Transverse colon (tissue), 4 donors: ENCODE measurements at regions not wholly inside any gene's neighbourhood (a gene's known extent, or its start where the extent isn't known, plus 50 kb on each side); places are given as distances from the start of the nearest gene placed in this dataset.

Source experiments
- DNase-seq: peaks from one replicate; pipeline ENCODE4 v3.0.0-alpha.2; 2019
- H3K27ac ChIP-seq, 4 donors: fragments of 200-600 bp; sonication (generic); 2 replicates each; pipeline ENCODE4 v1.5.1; 2016 to 2018; ENCODE audit warnings: inconsistent platforms in 4 of 4
- H3K27me3 ChIP-seq: fragments of 200-600 bp; sonication (generic); 2 replicates; pipeline ENCODE4 v1.5.1; 2017; ENCODE audit warnings: inconsistent platforms
- H3K36me3 ChIP-seq, 4 donors: fragments of 200-600 bp; sonication (generic); 2 replicates each; pipeline ENCODE4 v1.5.1; 2017 to 2019; ENCODE audit warnings: inconsistent platforms in 4 of 4
- H3K4me1 ChIP-seq, 4 donors: fragments of 200-600 bp; sonication (generic); 2 replicates each; pipeline ENCODE4 v1.5.1; 2017 to 2020; ENCODE audit warnings: inconsistent platforms in 4 of 4
- H3K4me3 ChIP-seq, 4 donors: fragments of 200-600 bp; sonication (generic); 1 replicate in 1 of 4; 2 replicates in 3 of 4; pipeline versions ENCODE4 v1.5.1 to v1.6.1; 2017 to 2019; ENCODE audit warnings: inconsistent platforms in 4 of 4
- H3K9me3 ChIP-seq, 2 donors: fragments of 200-600 bp; sonication (generic); 2 replicates each; pipeline ENCODE4 v1.5.1; 2017 to 2019; ENCODE audit warnings: inconsistent platforms in 2 of 2
- CTCF ChIP-seq, 5 experiments: fragments of 200-600 bp in 3 of 5; fragments of 450-650 bp in 2 of 5; sonication (generic) in 3 of 5; IDR thresholded peaks; 1 replicate in 2 of 5; 2 replicates in 3 of 5; pipeline ENCODE4 v1.5.1; 2016 to 2017; ENCODE audit warnings: antibody characterized with exemption in 5 of 5, inconsistent platforms in 3 of 5, mild to moderate bottlenecking in 2 of 5, moderate library complexity in 1 of 5
- EP300 ChIP-seq: sonication (generic); formaldehyde crosslinking; IDR thresholded peaks from one replicate; pipeline ENCODE4 v1.6.1; 2017; ENCODE audit warnings: antibody characterized with exemption, low read depth
- POLR2A ChIP-seq: fragments of 450-650 bp; IDR thresholded peaks from one replicate; pipeline ENCODE4 v1.6.1; 2016; ENCODE audit warnings: antibody characterized with exemption, mild to moderate bottlenecking, moderate library complexity
- POLR2AphosphoS5 ChIP-seq, 3 donors: sonication (generic); formaldehyde crosslinking; IDR thresholded peaks; one replicate each; pipeline ENCODE4 v1.6.1; 2016; ENCODE audit warnings: antibody characterized with exemption in 3 of 3
- WGBS, 2 donors: methylation state at CpG; one replicate each; pipeline ENCODE4 v1.1.5; 2018; ENCODE audit warnings: low coverage in 1 of 2; 5-methylcytosine and 5-hydroxymethylcytosine counted together
- in situ Hi-C, 4 donors: fragments of 200-750 bp; cut with MboI; loops; one replicate each; pipeline versions ENCODE4 v1.15.0 to v1.15.1; 2017; ENCODE audit warnings: low sequenced_read_pairs in 3 of 4, low pct_ligation_motif_present in 1 of 4, low pct_unique_long_range_greater_than_20kb in 1 of 4
- intact Hi-C: fragments of 100-400 bp; cut with DNase I; formaldehyde crosslinking; loops from one replicate; pipeline ENCODE4 v1.15.1; 2023; ENCODE audit warnings: low total_unique reads

- Histone ChIP-seq H3K27ac (no peak overlapping the region), H3K27me3 (no peaks in the 10 kb centered on the region), H3K9me3 (no peaks in the 10 kb centered on the region), H3K4me1 (no peaks in the 10 kb centered on the region), H3K36me3 (no peaks in the 10 kb centered on the region), H3K4me3 (no peak overlapping the region)
- intact Hi-C loops (no loop called here), in situ Hi-C loops (no loop called here)
- TF ChIP-seq CTCF (IDR thresholded peaks at IDR 0.05) (no peak), EP300 (no peak), POLR2A (no peak), POLR2AphosphoS5 (IDR thresholded peaks at IDR 0.05) (no peak)
- WGBS, 2 donors = 59 to 61% methylated on average over 6 to 9 of the region's 9 CpGs
- DNase-seq = no peak
Observed at GRCh38 chr10:29012926-29013554, 275.8 kb upstream of the LYZL1 start.

- H3K27ac ChIP-seq = no peak overlapping the region
- no peaks in the 10 kb centered on the region for H3K4me1 ChIP-seq
- no peaks in the 10 kb centered on the region for H3K9me3 ChIP-seq
- no peaks in the 10 kb centered on the region for H3K27me3 ChIP-seq
- H3K4me3 ChIP-seq = no peak overlapping the region
- no peaks in the 10 kb centered on the region for H3K36me3 ChIP-seq
- 50 to 69% methylated on average over 1 to 3 of the region's 3 CpGs for WGBS, 2 donors
- in situ Hi-C loops (no loop called here), intact Hi-C loops (no loop called here)
- TF ChIP-seq POLR2A = no peak
- TF ChIP-seq EP300 = no peak
- TF ChIP-seq CTCF (IDR thresholded peaks at IDR 0.05) = no peak
- TF ChIP-seq POLR2AphosphoS5 (IDR thresholded peaks at IDR 0.05) = no peak
- DNase-seq = no peak
Observed at GRCh38 chr10:29021591-29021990, 267.3 kb upstream of the LYZL1 start.

- Histone ChIP-seq H3K9me3 (no peaks in the 10 kb centered on the region), H3K4me1 (no peaks in the 10 kb centered on the region), H3K27me3 (no peaks in the 10 kb centered on the region), H3K27ac (no peak overlapping the region), H3K36me3 (no peaks in the 10 kb centered on the region), H3K4me3 (no peak overlapping the region)
- 89 to 93% methylated on average over 6 to 9 of the region's 9 CpGs for WGBS, 2 donors
- intact Hi-C loops (no loop called here), in situ Hi-C loops (no loop called here)
- TF ChIP-seq POLR2A = no peak
- TF ChIP-seq EP300 = no peak
- TF ChIP-seq CTCF (IDR thresholded peaks at IDR 0.05) = no peak
- no peak for TF ChIP-seq POLR2AphosphoS5 (IDR thresholded peaks at IDR 0.05)
- DNase-seq = no peak
Observed at GRCh38 chr10:29022513-29022912, 266.4 kb upstream of the LYZL1 start.

GRCh38 chr10:29023678-29024077 is 265.2 kb upstream of the LYZL1 start:
- WGBS, 2 donors = 76 to 81% methylated on average over 4 to 5 of the region's 5 CpGs
- no peaks in the 10 kb centered on the region for H3K9me3 ChIP-seq
- TF ChIP-seq POLR2AphosphoS5 (IDR thresholded peaks at IDR 0.05) (no peak), CTCF (IDR thresholded peaks at IDR 0.05) (no peak), EP300 (no peak), POLR2A (no peak)
- no peaks in the 10 kb centered on the region for H3K4me1 ChIP-seq
- no peaks in the 10 kb centered on the region for H3K36me3 ChIP-seq
- no peak overlapping the region for H3K4me3 ChIP-seq
- DNase-seq = no peak
- in situ Hi-C loops = no loop called here
- no peaks in the 10 kb centered on the region for H3K27me3 ChIP-seq
- no peak overlapping the region for H3K27ac ChIP-seq
- intact Hi-C loops = no loop called here
